Spleen (tissue), 7 donors: ENCODE measurements at regions not wholly inside any gene's neighbourhood (a gene's known extent, or its start where the extent isn't known, plus 50 kb on each side); places are given as distances from the start of the nearest gene placed in this dataset.

Experiments used
- POLR2AphosphoS5 ChIP-seq, 3 donors: sonication (generic); formaldehyde crosslinking; IDR thresholded peaks; one replicate each; pipeline ENCODE4 v1.5.1; 2017; ENCODE audit warnings: antibody characterized with exemption in 3 of 3
- TF ChIP-seq, protein P1 (sequence below), 11 experiments: fragments of 200-600 bp in 7 of 11; fragments of 450-650 bp in 4 of 11; sonication (generic) in 4 of 11; IDR thresholded peaks in 8 of 11; conservative IDR thresholded peaks in 3 of 11; 1 replicate in 7 of 11; 2 replicates in 4 of 11; pipeline versions ENCODE4 v1.4.0 to v1.8.0; 2016 to 2021; ENCODE audit warnings: antibody characterized with exemption in 11 of 11, inconsistent platforms in 4 of 11, mild to moderate bottlenecking in 1 of 11
- donor health status: DM: no; HTN: no; CAD: no; lungs with moderate emphysema.
- donor health status: DM: no; HTN: no; CAD: no.
- donor health status: DM: no; HTN: no; CAD: no.

- TF ChIP-seq, protein P1, sequence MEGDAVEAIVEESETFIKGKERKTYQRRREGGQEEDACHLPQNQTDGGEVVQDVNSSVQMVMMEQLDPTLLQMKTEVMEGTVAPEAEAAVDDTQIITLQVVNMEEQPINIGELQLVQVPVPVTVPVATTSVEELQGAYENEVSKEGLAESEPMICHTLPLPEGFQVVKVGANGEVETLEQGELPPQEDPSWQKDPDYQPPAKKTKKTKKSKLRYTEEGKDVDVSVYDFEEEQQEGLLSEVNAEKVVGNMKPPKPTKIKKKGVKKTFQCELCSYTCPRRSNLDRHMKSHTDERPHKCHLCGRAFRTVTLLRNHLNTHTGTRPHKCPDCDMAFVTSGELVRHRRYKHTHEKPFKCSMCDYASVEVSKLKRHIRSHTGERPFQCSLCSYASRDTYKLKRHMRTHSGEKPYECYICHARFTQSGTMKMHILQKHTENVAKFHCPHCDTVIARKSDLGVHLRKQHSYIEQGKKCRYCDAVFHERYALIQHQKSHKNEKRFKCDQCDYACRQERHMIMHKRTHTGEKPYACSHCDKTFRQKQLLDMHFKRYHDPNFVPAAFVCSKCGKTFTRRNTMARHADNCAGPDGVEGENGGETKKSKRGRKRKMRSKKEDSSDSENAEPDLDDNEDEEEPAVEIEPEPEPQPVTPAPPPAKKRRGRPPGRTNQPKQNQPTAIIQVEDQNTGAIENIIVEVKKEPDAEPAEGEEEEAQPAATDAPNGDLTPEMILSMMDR (IDR thresholded peaks at IDR 0.05 in 8 of 11, conservative IDR thresholded peaks at IDR 0.05 in 3 of 11) = no peak
- TF ChIP-seq POLR2AphosphoS5 (IDR thresholded peaks at IDR 0.05) = no peak
Measured at GRCh38 chr4:95979961-95980876, 140.3 kb downstream of the PDHA2 start.
